ENCODE measurements at regions not wholly inside any gene's neighbourhood (a gene's known extent, or its start where the extent isn't known, plus 50 kb on each side); places are given as distances from the start of the nearest gene placed in this dataset.

- H3K27me3 ChIP-seq (ENCODE audit: control insufficient read depth, insufficient read depth, low read length), result no peaks in the 10 kb centered on the region
- no peaks in the 10 kb centered on the region for H3K9me3 ChIP-seq (ENCODE audit: control insufficient read depth, insufficient read depth, low read length)
- no peaks in the 10 kb centered on the region for H3K36me3 ChIP-seq (ENCODE audit: control insufficient read depth, insufficient read depth, low read length)
- no CpG with 5 or more reads among the region's 4 CpGs for WGBS (ENCODE audit: insufficient coverage)
- H3K27ac ChIP-seq (ENCODE audit: low read depth, low read length), result no peak overlapping the region
- no peak overlapping the region for H3K4me3 ChIP-seq (ENCODE audit: low read depth, low read length)
- no peaks in the 10 kb centered on the region for H3K4me1 ChIP-seq (ENCODE audit: control insufficient read depth, insufficient read depth, low read length)
- DNase-seq (ENCODE audit: low read depth in 4 of 6, low spot score in 6 of 6), result no peak
Observed at GRCh38 chr5:148937830-148938521, 111.6 kb downstream of the ADRB2 start.

- H3K27me3 ChIP-seq (ENCODE audit: control insufficient read depth, insufficient read depth, low read length), result no peaks in the 10 kb centered on the region
- no peak overlapping the region for H3K27ac ChIP-seq (ENCODE audit: low read depth, low read length)
- H3K36me3 ChIP-seq (ENCODE audit: control insufficient read depth, insufficient read depth, low read length), result no peaks in the 10 kb centered on the region
- WGBS (ENCODE audit: insufficient coverage), result 75% methylated on average over 1 of the region's 3 CpGs
- no peak overlapping the region for H3K4me3 ChIP-seq (ENCODE audit: low read depth, low read length)
- no peaks in the 10 kb centered on the region for H3K9me3 ChIP-seq (ENCODE audit: control insufficient read depth, insufficient read depth, low read length)
- H3K4me1 ChIP-seq (ENCODE audit: control insufficient read depth, insufficient read depth, low read length), result no peaks in the 10 kb centered on the region
- DNase-seq (ENCODE audit: low read depth in 4 of 6, low spot score in 6 of 6), result no peak
Observed at GRCh38 chr5:148938522-148938882, 112.1 kb downstream of the ADRB2 start.

GRCh38 chr5:148939676-148940075, 113.3 kb downstream of the ADRB2 start:
- H3K4me1 ChIP-seq (ENCODE audit: control insufficient read depth, insufficient read depth, low read length), result no peaks in the 10 kb centered on the region
- H3K4me3 ChIP-seq (ENCODE audit: low read depth, low read length), result no peak overlapping the region
- H3K27ac ChIP-seq (ENCODE audit: low read depth, low read length), result no peak overlapping the region
- DNase-seq (ENCODE audit: low read depth in 4 of 6, low spot score in 6 of 6), result no peak
- no peaks in the 10 kb centered on the region for H3K27me3 ChIP-seq (ENCODE audit: control insufficient read depth, insufficient read depth, low read length)
- no peaks in the 10 kb centered on the region for H3K36me3 ChIP-seq (ENCODE audit: control insufficient read depth, insufficient read depth, low read length)
- no CpG with 5 or more reads among the region's 1 CpG for WGBS (ENCODE audit: insufficient coverage)
- H3K9me3 ChIP-seq (ENCODE audit: control insufficient read depth, insufficient read depth, low read length), result no peaks in the 10 kb centered on the region

GRCh38 chr5:148941810-148942209, 115.4 kb downstream of the ADRB2 start:
- no peak for DNase-seq (ENCODE audit: low read depth in 4 of 6, low spot score in 6 of 6)
- H3K4me1 ChIP-seq (ENCODE audit: control insufficient read depth, insufficient read depth, low read length), result no peaks in the 10 kb centered on the region
- no peaks in the 10 kb centered on the region for H3K36me3 ChIP-seq (ENCODE audit: control insufficient read depth, insufficient read depth, low read length)
- H3K27ac ChIP-seq (ENCODE audit: low read depth, low read length), result no peak overlapping the region
- H3K27me3 ChIP-seq (ENCODE audit: control insufficient read depth, insufficient read depth, low read length), result no peaks in the 10 kb centered on the region
- no CpG with 5 or more reads among the region's 1 CpG for WGBS (ENCODE audit: insufficient coverage)
- H3K9me3 ChIP-seq (ENCODE audit: control insufficient read depth, insufficient read depth, low read length), result no peaks in the 10 kb centered on the region
- no peak overlapping the region for H3K4me3 ChIP-seq (ENCODE audit: low read depth, low read length)

- Histone ChIP-seq H3K27ac (ENCODE audit: low read depth, low read length) (no peak overlapping the region), H3K4me3 (ENCODE audit: low read depth, low read length) (no peak overlapping the region), H3K9me3 (ENCODE audit: control insufficient read depth, insufficient read depth, low read length) (no peaks in the 10 kb centered on the region), H3K36me3 (ENCODE audit: control insufficient read depth, insufficient read depth, low read length) (no peaks in the 10 kb centered on the region), H3K27me3 (ENCODE audit: control insufficient read depth, insufficient read depth, low read length) (no peaks in the 10 kb centered on the region), H3K4me1 (ENCODE audit: control insufficient read depth, insufficient read depth, low read length) (peaks cover 3% of the 10 kb centered on the region)
- DNase-seq (ENCODE audit: low read depth in 4 of 6, low spot score in 6 of 6), result peak in 2 of 6 donors; percentile 26 to 55
- no CpG with 5 or more reads among the region's 4 CpGs for WGBS (ENCODE audit: insufficient coverage)
Observed at GRCh38 chr5:148949841-148950470, 112.9 kb downstream of the SH3TC2 start.

- peaks cover 3% of the 10 kb centered on the region for H3K4me1 ChIP-seq (ENCODE audit: control insufficient read depth, insufficient read depth, low read length)
- no peaks in the 10 kb centered on the region for H3K9me3 ChIP-seq (ENCODE audit: control insufficient read depth, insufficient read depth, low read length)
- no peak overlapping the region for H3K27ac ChIP-seq (ENCODE audit: low read depth, low read length)
- no peaks in the 10 kb centered on the region for H3K36me3 ChIP-seq (ENCODE audit: control insufficient read depth, insufficient read depth, low read length)
- WGBS (ENCODE audit: insufficient coverage), result no CpG with 5 or more reads among the region's 2 CpGs
- no peaks in the 10 kb centered on the region for H3K27me3 ChIP-seq (ENCODE audit: control insufficient read depth, insufficient read depth, low read length)
- DNase-seq (ENCODE audit: low read depth in 4 of 6, low spot score in 6 of 6), result no peak
- H3K4me3 ChIP-seq (ENCODE audit: low read depth, low read length), result no peak overlapping the region
Observed at GRCh38 chr5:148950471-148950863, 112.4 kb downstream of the SH3TC2 start.

- Histone ChIP-seq H3K4me1 (ENCODE audit: control insufficient read depth, insufficient read depth, low read length) (peaks cover 3% of the 10 kb centered on the region), H3K36me3 (ENCODE audit: control insufficient read depth, insufficient read depth, low read length) (no peaks in the 10 kb centered on the region), H3K9me3 (ENCODE audit: control insufficient read depth, insufficient read depth, low read length) (no peaks in the 10 kb centered on the region), H3K4me3 (ENCODE audit: low read depth, low read length) (no peak overlapping the region), H3K27ac (ENCODE audit: low read depth, low read length) (no peak overlapping the region), H3K27me3 (ENCODE audit: control insufficient read depth, insufficient read depth, low read length) (no peaks in the 10 kb centered on the region)
- no CpG with 5 or more reads among the region's 1 CpG for WGBS (ENCODE audit: insufficient coverage)
- no peak for DNase-seq (ENCODE audit: low read depth in 4 of 6, low spot score in 6 of 6)
Observed at GRCh38 chr5:148950892-148951291, 112.0 kb downstream of the SH3TC2 start.

GRCh38 chr5:148951612-148952011, 111.2 kb downstream of the SH3TC2 start:
- 95% methylated on average over 3 of the region's 3 CpGs for WGBS (ENCODE audit: insufficient coverage)
- no peak for DNase-seq (ENCODE audit: low read depth in 4 of 6, low spot score in 6 of 6)
- H3K36me3 ChIP-seq (ENCODE audit: control insufficient read depth, insufficient read depth, low read length), result no peaks in the 10 kb centered on the region
- H3K27me3 ChIP-seq (ENCODE audit: control insufficient read depth, insufficient read depth, low read length), result no peaks in the 10 kb centered on the region
- H3K27ac ChIP-seq (ENCODE audit: low read depth, low read length), result no peak overlapping the region
- peaks cover 3% of the 10 kb centered on the region for H3K4me1 ChIP-seq (ENCODE audit: control insufficient read depth, insufficient read depth, low read length)
- no peaks in the 10 kb centered on the region for H3K9me3 ChIP-seq (ENCODE audit: control insufficient read depth, insufficient read depth, low read length)
- H3K4me3 ChIP-seq (ENCODE audit: low read depth, low read length), result no peak overlapping the region

- no peak overlapping the region for H3K27ac ChIP-seq (ENCODE audit: low read depth, low read length)
Observed at GRCh38 chr5:148952097-148952867, 110.6 kb downstream of the SH3TC2 start.

More at GRCh38 chr5:148952097-148952867, 110.6 kb downstream of the SH3TC2 start:
- no peak for DNase-seq (ENCODE audit: low read depth in 4 of 6, low spot score in 6 of 6)
- Histone ChIP-seq H3K36me3 (ENCODE audit: control insufficient read depth, insufficient read depth, low read length) (no peaks in the 10 kb centered on the region), H3K4me3 (ENCODE audit: low read depth, low read length) (no peak overlapping the region), H3K4me1 (ENCODE audit: control insufficient read depth, insufficient read depth, low read length) (peaks cover 3% of the 10 kb centered on the region), H3K27me3 (ENCODE audit: control insufficient read depth, insufficient read depth, low read length) (no peaks in the 10 kb centered on the region), H3K9me3 (ENCODE audit: control insufficient read depth, insufficient read depth, low read length) (no peaks in the 10 kb centered on the region)
- WGBS (ENCODE audit: insufficient coverage), result 63% methylated on average over 2 of the region's 8 CpGs

Measured in spinal cord (tissue), 9 donors.